ENCODE measurements at regions not wholly inside any gene's neighbourhood (a gene's known extent, or its start where the extent isn't known, plus 50 kb on each side); places are given as distances from the start of the nearest gene placed in this dataset.

DNA sequence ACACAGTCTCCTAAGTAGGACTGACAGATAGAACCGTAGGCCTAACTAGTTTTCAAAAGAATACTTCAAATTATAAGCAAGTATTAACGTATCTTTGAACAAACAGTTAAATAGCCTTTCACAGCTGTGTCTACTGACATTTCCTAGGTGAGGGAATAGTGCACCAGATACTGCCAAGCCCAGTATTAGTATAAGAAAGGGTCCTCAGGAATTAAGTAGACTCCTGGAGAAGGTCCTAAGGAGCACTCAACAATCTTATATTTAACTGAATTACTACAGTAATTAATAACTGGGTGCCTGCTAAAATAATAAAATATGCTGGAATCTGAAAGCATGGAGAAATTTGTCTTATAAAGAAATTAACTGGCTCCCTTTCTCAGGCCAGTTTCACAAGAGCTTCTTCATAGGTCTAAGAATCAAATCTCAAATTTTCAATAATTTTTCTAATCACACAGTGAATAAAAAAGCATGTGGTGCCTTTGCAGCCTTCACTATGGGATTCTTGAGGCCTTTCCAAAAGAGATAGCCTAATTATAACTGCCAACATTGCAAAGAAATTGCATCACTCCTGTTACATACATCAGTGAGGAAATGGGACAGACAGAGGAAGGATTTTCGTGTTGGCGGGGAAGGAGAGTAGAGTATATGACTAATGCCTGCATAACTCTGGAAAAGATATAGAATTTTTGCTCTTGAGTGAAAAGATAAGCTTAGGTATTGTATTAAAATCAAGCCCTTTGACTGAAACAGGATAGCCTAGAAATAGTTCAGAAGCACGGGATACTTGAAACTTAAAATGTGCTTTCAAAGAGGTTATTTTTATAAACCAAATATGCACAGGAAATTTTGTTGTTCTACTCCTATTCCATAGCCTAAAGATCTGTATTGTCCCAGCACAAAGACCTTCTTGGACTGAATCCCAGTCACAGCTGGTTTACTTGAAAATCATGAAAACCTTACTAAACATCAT, 228.6 kb upstream of the STK17B start:
- in situ Hi-C loops (cut with HindIII; ENCODE audit: low pct_unique_long_range_greater_than_20kb, low sequenced_read_pairs) = no loop called here

DNA sequence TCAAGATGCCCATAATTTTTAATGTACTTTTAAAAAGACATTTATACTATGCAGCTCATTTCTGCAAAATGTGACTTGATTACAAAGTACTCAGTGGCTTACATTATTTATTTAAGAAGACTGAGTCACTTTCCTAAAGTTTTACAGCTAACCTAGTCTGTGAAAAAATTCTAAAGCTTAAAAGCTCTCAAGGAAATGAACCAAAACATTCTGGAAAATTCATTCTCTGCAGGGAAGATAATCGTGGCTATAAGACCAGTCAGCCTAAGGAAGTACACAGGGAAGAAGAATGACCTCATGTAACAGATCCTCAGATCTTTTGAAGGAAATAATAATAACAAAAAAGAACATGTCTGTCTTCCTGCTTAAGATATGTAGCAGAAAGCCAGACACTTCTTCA, 232.1 kb upstream of the STK17B start:
- peak; percentile 18 for DNase-seq (ENCODE audit: low read depth)
- in situ Hi-C loops (cut with HindIII; ENCODE audit: low pct_unique_long_range_greater_than_20kb, low sequenced_read_pairs) = no loop called here

More for the DNA sequence above, 228.6 kb upstream of the STK17B start:
- DNase-seq (ENCODE audit: low read depth) = no peak

DNA sequence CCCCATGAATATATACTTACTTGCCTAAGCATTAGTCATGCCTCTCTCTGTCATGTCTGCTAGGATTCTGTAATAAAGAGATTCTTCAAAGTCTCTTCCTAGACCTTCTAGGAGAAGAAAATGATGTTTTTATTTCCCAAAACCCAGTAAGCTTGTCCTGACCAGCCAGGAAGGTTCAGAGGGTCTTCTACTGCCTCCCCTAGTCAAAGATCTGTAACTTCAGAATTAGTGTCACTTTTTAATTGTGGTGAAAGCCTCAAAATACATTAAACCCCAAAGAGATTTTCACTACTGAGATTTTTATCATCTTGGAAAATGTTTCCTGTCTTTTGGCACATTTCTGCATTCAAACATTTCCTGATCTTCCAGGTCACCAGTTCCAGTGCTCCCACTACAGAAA, 232.9 kb upstream of the STK17B start:
- in situ Hi-C loops (cut with HindIII; ENCODE audit: low pct_unique_long_range_greater_than_20kb, low sequenced_read_pairs) = no loop called here
- no peak for DNase-seq (ENCODE audit: low read depth)

DNA sequence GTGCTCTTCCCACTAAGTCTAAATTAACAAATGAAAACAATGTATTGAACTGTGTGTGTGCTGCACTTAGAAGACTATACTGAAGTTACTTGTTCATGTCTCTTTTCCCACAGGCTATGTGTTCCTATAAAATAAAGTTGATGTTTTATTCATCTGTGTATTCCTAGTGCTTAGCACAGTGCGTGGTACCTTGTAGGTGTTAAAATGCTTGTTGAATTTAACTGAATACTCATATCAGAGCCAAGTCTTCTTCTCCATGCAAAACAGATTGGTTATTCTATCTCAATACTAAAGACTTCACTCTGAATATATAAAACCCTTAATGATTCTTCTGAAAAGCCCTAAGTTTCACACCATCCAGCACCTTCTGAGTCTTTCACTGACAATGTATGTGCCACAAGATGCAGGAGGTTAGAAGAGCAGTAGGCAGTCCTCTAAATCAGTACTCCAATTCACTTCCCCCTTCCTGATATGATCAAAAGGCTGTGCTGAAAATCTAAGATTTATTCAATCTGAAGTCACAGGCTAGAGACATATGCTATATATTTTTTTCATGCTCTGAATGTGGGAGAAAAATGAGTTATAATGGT, 231.7 kb upstream of the CCDC150 start:
- in situ Hi-C loops (cut with HindIII; ENCODE audit: low pct_unique_long_range_greater_than_20kb, low sequenced_read_pairs) = no loop called here
- DNase-seq (ENCODE audit: low read depth) = no peak

DNA sequence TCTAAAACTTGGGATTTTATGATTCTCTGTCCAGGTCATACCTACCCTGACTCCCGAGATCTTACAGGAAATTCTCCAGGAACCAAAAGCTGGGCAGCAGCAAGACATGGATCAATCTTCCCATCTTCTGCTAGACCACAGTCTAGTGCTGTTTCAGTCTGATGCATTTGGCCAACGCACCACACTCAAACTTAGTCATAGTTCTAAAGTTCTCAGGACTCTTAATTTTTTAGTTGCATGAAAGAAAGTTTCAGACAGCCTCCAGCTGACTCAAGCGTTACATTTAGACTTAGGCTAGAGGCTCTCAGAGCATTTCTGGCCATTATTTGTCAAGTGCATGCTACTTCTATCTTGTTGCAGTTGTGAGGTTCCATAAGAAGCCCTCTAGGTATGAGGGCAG, 230.1 kb upstream of the CCDC150 start:
- in situ Hi-C loops (cut with HindIII; ENCODE audit: low pct_unique_long_range_greater_than_20kb, low sequenced_read_pairs) = no loop called here
- DNase-seq (ENCODE audit: low read depth) = no peak

DNA sequence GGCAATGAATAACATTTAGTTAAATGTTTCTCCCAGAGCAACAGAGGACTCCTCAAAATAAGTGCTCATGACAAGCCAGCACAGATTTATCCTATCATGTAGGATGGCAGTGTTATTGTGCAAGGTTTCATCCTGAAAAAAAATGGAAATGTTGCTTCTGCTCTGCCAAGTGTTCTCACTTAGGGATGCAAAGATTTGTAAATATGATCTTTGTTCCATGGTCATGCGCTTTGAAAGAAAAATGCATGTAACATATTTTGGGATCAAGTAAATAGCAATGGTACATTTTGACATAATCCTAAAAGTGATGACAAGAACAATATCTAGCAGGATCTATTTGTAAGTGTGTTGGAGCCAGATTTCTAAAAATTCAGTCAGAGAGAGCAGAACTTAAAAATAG, 229.5 kb upstream of the CCDC150 start:
- in situ Hi-C loops (cut with HindIII; ENCODE audit: low pct_unique_long_range_greater_than_20kb, low sequenced_read_pairs) = no loop called here
- DNase-seq (ENCODE audit: low read depth) = no peak

DNA sequence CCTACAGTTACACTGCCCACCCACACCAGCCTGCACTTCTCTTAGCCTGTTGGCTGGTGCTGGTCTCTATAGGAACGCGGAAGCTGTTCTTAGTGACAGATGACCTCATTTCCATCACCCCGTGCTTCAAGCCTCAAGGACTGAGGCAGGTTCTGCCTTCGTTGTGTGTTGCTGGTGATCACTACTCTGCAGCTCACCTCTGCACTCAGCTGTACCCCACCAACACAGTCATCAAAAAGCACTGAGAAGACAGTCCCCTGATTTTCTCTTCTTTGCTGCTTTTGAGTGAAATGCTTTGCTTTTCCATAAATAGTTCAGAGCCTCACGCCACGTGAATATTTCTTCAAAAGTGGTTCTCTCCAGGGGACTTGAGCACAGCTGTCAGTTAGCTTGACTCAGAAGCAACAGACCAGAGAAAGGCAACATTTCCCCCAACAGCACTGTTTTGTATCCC, 225.7 kb upstream of the CCDC150 start:
- DNase-seq (ENCODE audit: low read depth) = no peak
- in situ Hi-C loops (cut with HindIII; ENCODE audit: low pct_unique_long_range_greater_than_20kb, low sequenced_read_pairs) = no loop called here

DNA sequence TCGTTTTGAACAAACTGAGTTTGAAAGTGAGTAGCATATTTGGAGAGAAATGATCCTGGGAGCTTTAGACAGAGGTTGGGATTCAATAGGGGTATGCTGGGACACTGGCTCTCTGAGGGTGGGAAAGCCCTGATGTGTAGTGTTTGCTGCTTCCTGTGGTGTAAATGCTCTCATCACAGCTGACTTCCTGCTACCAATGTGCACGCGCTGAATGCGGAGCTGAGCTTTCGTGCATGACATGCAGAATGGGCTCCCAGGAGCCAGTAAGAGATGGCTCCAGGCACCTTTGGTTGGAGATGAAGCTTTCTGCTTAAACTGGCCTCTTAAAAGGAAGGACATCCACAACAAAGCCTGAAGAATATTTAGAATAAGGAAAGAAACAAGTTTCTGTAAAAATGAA, 224.1 kb upstream of the CCDC150 start:
- no peak for DNase-seq (ENCODE audit: low read depth)
- in situ Hi-C loops (cut with HindIII; ENCODE audit: low pct_unique_long_range_greater_than_20kb, low sequenced_read_pairs) = no loop called here

DNA sequence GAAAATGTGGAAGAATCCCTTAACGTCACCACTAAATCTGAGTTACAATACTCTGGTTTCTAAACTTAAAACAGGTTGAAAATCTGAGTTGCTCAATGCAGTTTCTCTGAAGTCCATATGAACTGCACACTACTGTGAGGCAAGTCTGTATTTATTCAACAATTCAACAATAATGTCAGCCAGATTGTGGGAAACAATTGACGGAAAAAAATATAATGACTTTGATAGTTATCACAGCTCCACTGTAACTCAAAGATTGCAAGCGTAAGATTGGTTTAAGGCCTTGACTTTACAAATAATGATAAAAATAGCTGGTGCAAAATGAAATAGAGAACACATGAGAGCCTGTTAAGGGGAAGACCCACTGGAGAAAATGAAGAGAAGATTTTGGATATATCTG, 219.4 kb upstream of the CCDC150 start:
- no peak for DNase-seq (ENCODE audit: low read depth)
- in situ Hi-C loops (cut with HindIII; ENCODE audit: low pct_unique_long_range_greater_than_20kb, low sequenced_read_pairs) = no loop called here

DNA sequence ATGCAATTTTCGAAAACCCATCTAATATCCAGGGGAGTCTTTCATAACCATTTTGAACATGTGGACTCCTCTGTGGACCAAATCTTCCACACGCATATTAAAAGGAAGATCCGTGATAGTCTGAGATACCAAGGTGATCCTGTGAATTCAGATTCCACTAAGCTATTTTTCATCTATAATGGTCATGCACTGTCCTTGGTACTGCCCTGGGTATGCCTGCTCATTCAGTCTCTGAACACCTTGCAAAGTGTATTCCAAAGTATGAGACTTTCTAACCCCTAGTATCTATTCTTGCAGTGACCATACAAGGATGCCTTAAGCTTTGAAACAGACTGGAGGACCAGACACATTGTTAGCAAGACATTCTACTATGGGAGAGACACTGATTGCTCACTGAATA, 217.6 kb upstream of the CCDC150 start:
- in situ Hi-C loops (cut with HindIII; ENCODE audit: low pct_unique_long_range_greater_than_20kb, low sequenced_read_pairs) = no loop called here

DNA sequence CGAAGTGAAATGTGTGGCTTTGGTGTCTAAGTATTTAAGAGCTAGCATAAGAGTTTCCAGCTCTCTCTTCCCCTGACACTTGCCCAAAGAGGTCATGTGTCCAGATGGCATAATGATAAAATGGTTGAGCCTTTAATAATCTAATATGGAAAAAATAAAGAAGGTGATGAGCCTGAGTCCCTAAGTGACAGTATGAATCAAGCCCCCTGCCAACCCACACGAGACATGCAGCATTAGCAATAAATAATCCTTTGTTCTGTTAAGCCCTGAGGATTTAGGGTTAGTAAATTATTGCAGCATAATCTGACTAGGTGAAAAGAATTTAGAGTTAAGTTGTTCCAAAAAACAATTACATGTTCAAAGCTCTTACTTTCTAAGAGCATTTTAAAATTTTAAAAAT, 217.2 kb upstream of the CCDC150 start:
- no peak for DNase-seq (ENCODE audit: low read depth)
- in situ Hi-C loops (cut with HindIII; ENCODE audit: low pct_unique_long_range_greater_than_20kb, low sequenced_read_pairs) = no loop called here

More for the DNA sequence above, 217.6 kb upstream of the CCDC150 start:
- no peak for DNase-seq (ENCODE audit: low read depth)

DNA sequence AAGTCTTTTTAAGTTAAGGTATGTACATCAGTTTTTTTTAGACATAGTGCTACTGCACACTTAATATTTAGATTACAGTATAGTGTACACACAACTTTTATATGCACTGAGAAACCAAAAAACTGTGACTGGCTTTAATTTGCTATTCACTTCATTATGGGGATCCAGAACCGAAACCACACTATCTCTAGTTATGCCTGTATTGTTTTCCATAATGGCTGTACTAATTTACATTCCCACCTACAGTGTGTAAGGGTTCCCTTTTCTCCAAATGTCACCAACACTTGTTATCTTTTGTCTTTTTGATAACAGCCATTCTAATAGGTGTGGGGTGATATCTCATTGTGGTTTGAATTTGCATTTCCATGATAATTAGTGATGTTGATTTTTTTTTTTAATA, 213.4 kb upstream of the CCDC150 start:
- in situ Hi-C loops (cut with HindIII; ENCODE audit: low pct_unique_long_range_greater_than_20kb, low sequenced_read_pairs) = no loop called here

DNA sequence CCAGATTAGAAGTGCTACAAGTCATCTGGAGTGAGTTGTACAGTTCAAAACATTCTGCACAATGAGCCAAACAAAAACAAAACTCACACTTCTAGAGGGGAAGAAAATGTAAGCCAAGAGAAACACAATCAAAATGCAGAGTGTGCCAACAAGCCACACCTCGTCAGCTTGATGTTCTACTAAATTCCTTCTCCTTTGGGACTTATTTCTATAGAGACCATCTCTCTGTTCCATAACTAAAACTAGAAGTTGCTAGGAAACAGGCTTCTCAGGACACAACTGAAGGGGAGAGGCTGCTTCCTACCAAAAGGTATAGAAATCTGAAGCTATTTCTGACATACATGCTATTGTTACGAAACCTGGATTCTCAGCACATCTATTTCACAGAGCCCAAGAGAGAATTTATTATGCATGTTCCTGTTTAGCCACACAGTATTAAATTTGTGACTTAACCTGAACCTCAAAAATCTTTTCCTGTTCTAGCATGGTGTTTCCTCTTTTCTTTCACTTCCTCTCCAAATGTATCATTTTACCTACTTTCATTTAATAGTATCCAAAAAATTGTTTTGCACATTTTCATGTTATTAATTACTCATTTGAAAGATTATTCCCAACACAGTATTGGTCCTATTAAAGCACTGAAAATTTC, 211.4 kb upstream of the CCDC150 start:
- in situ Hi-C loops (cut with HindIII; ENCODE audit: low pct_unique_long_range_greater_than_20kb, low sequenced_read_pairs) = no loop called here
- DNase-seq (ENCODE audit: low read depth) = no peak

More for the DNA sequence above, 213.4 kb upstream of the CCDC150 start:
- DNase-seq (ENCODE audit: low read depth) = no peak

DNA sequence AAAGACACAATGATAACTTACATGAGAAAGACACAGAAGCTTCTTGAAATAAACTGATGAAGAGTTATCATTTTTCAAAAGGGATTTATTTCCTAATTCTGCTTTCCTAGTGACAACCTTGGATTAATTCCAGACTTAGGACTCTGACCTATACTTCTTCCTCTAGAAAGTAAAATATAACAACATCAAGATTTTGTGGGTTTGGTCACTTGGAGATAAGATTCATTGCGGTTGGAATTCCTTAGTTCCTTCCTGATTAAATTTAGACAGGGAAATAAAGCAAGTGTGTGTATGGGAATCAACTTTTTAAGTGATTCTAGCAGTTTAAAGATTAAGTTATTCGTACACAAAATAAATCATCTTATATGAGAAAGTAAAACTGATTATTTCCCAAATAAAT, 208.4 kb upstream of the CCDC150 start:
- in situ Hi-C loops (cut with HindIII; ENCODE audit: low pct_unique_long_range_greater_than_20kb, low sequenced_read_pairs) = no loop called here
- DNase-seq (ENCODE audit: low read depth) = no peak

DNA sequence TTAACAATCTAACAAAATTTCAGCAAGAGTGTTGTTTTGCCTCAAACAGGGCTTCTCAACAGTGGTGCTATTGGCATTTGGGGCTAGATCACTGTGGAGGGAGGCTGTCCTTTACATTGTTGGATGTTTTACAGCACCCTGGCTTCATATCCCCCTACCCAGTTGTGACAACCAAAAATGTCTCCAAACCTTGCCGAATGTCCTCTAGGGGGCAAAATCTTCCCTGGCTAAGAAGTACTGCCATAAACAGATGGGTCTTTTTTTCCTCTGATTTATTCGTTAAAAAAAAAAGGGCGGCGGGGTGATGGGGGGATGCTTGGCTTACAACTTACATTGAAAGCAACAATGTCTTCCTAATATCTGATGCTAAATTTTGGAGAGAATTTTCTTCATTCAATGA, 207.6 kb upstream of the CCDC150 start:
- DNase-seq (ENCODE audit: low read depth) = peak; percentile 3

DNA sequence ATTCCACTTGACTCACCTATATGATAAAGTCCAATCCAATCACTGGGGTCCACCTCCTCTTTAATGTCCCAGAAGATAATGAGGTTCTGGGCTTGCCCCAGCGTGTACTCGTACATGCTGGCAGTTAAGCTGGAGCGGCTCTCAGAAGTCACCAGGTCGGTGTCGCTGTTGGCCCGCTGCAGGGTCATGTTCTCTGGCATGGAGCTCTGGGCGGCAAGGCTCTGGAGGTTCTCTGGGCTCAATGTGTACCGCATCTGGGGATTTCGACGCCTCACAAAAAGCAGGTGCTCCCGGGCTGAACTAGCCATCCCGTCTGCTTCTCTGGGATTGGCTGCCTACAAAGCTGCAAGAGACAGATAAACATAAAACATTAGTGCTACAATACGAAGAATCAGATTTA, 206.4 kb upstream of the CCDC150 start:
- no peak for DNase-seq (ENCODE audit: low read depth)
- in situ Hi-C loops (cut with HindIII; ENCODE audit: low pct_unique_long_range_greater_than_20kb, low sequenced_read_pairs) = no loop called here

More for the DNA sequence above, 207.6 kb upstream of the CCDC150 start:
- in situ Hi-C loops (cut with HindIII; ENCODE audit: low pct_unique_long_range_greater_than_20kb, low sequenced_read_pairs) = no loop called here

DNA sequence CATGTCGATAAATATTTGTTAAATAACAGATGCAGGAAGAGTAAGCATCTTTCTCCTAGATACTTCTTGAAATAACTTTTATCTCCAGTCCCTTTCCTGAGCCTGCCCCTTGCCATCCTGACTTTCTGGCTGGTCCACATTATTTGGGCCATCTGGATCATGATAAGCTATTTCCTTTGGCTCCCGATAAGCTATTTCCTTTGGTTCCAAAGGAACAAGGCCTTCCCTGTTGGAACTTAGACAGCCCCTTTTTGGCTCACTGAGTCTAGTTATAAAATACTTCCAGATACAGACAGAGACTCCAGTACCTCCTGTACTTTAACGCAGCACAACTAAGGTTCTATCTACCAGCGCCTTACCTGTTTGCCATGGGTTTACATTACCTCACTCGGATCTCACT, 205.3 kb upstream of the CCDC150 start:
- in situ Hi-C loops (cut with HindIII; ENCODE audit: low pct_unique_long_range_greater_than_20kb, low sequenced_read_pairs) = no loop called here
- no peak for DNase-seq (ENCODE audit: low read depth)

DNA sequence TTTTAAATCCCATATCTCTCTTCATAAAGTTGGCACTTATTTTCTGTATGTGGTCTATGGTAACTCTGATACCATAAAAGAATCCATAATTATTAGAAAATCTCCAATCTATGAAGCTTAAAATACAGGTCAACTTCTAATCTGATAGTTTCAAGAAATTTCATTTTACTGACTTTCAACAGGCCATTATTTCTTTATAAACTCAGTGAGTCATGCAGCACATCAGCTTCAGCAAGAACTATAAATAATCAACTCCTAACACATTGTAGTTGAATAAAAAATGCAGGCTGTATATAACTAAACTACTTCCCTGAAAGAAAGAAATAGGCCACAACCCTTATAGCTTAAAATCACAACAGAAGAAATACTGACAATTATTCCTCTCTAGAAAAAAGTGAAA, 204.3 kb upstream of the CCDC150 start:
- in situ Hi-C loops (cut with HindIII; ENCODE audit: low pct_unique_long_range_greater_than_20kb, low sequenced_read_pairs) = no loop called here
- no peak for DNase-seq (ENCODE audit: low read depth)

DNA sequence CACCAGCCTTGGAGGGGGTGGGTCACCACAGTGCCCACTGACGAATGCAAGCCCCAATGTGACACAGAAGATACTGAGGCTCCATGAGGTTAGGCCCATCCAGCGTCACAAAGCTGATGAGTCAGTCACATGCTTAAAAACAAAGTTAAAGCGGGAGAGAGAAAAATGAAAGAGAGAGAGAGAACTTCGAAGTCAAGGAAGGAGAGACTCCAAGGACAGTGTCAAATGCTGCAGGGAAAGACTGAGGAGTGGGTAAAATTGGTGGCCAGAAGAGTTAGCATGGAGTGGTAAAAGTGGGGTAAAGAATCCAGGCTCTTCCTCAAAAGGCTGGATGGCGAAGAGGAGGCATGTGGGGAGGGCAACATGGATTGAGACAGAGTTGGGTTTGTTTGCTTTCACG, 201.9 kb upstream of the CCDC150 start:
- in situ Hi-C loops (cut with HindIII; ENCODE audit: low pct_unique_long_range_greater_than_20kb, low sequenced_read_pairs) = no loop called here

More for the DNA sequence above, 201.9 kb upstream of the CCDC150 start:
- no peak for DNase-seq (ENCODE audit: low read depth)

Measured in Caki2 (cell line).